ENCODE measurements at regions not wholly inside any gene's neighbourhood (a gene's known extent, or its start where the extent isn't known, plus 50 kb on each side); places are given as distances from the start of the nearest gene placed in this dataset.

DNA sequence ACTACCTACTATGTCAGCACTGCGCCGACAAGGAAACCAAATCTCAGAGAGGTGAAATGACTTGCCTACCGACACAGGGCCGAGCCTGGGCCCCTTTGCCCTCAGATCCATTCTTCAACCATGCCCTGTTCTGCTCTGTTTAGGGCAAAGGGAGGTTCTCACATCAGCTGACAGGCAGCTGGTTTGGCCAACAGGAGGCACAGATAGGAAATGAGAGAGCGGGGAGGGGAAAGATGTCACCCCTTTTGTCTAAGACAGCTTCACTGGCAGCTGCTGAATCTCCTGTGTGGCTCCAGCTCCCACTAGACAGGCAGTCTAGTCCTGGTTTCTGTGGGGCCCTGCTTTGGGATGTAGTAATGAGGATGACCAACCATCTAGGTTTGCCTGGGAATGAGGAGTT lies 158.7 kb downstream of the TMEM200A start:
- TF ChIP-seq, protein P1, sequence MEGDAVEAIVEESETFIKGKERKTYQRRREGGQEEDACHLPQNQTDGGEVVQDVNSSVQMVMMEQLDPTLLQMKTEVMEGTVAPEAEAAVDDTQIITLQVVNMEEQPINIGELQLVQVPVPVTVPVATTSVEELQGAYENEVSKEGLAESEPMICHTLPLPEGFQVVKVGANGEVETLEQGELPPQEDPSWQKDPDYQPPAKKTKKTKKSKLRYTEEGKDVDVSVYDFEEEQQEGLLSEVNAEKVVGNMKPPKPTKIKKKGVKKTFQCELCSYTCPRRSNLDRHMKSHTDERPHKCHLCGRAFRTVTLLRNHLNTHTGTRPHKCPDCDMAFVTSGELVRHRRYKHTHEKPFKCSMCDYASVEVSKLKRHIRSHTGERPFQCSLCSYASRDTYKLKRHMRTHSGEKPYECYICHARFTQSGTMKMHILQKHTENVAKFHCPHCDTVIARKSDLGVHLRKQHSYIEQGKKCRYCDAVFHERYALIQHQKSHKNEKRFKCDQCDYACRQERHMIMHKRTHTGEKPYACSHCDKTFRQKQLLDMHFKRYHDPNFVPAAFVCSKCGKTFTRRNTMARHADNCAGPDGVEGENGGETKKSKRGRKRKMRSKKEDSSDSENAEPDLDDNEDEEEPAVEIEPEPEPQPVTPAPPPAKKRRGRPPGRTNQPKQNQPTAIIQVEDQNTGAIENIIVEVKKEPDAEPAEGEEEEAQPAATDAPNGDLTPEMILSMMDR (IDR thresholded peaks at IDR 0.05; ENCODE audit: insufficient read depth, low read depth, low read length), result no peak
- no peak overlapping the region for H3K4me3 ChIP-seq (ENCODE audit: low read depth, low read length)
- no peak for DNase-seq (ENCODE audit: low read depth)

DNA sequence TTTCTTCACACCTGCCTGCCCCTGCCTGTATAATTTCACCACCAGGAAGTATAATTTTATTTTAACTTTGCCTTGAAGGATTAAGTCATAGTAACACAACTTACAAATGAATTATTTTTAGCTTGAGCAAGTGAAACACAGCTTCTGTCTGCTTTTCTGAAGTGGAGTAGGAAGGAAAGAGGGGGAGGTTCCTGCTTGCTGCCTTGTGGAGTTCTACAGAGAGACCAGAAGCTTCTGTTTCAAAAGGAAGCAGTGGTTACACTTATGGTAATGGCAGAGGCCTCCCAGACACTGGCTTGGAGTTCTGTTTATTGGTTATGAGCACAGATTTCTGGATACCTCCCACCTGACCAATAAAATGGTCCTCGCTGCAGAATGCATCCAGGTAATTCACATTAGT lies 159.6 kb downstream of the TMEM200A start:
- H3K4me3 ChIP-seq (ENCODE audit: low read depth, low read length), result no peak overlapping the region
- DNase-seq (ENCODE audit: low read depth), result no peak
- TF ChIP-seq, protein P1 (IDR thresholded peaks at IDR 0.05; ENCODE audit: insufficient read depth, low read depth, low read length), result no peak

DNA sequence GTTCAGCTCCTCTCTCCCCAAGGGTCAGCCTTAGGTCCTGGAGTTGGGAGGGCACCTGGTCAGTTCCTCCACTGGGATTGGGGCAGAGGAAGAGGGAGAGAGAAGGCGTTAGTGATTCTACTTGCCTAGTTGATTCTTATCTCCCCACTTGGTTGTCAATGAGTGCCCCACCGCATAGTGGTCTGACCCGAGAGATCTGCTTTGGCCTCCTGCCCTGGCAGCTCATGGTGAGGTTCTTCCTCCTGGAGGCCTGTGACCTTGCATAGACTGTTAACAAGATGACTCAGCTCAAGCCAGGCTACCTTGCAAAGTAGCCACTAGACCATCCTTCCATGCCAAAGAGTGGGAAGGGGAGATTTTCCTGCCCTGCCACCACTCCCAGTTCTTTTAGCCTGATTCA lies 160.6 kb downstream of the TMEM200A start:
- no peak overlapping the region for H3K4me3 ChIP-seq (ENCODE audit: low read depth, low read length)
- DNase-seq (ENCODE audit: low read depth), result no peak
- TF ChIP-seq, protein P1 (IDR thresholded peaks at IDR 0.05; ENCODE audit: insufficient read depth, low read depth, low read length), result no peak

DNA sequence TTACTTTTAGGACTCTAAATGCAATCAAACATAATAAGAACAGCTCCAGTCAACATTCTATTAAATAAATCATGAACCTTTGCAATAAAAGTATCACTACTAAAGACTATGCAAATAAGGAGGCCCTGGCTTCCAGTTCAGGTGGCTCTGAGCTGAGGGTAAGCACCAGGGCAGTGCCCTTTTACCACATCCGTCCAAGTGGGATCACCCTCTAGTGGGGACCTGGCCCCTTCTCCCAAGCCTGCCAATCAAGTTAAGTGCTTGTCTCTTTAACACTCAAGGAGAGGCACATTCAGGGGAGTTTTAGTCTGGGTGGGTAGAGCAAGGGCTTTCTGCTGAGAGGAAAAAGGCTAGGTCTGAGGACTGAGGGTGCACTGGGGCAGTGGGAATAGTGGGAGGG lies 161.4 kb downstream of the TMEM200A start:
- H3K4me3 ChIP-seq (ENCODE audit: low read depth, low read length), result no peak overlapping the region
- no peak for DNase-seq (ENCODE audit: low read depth)
- TF ChIP-seq, protein P1 (IDR thresholded peaks at IDR 0.05; ENCODE audit: insufficient read depth, low read depth, low read length), result no peak

DNA sequence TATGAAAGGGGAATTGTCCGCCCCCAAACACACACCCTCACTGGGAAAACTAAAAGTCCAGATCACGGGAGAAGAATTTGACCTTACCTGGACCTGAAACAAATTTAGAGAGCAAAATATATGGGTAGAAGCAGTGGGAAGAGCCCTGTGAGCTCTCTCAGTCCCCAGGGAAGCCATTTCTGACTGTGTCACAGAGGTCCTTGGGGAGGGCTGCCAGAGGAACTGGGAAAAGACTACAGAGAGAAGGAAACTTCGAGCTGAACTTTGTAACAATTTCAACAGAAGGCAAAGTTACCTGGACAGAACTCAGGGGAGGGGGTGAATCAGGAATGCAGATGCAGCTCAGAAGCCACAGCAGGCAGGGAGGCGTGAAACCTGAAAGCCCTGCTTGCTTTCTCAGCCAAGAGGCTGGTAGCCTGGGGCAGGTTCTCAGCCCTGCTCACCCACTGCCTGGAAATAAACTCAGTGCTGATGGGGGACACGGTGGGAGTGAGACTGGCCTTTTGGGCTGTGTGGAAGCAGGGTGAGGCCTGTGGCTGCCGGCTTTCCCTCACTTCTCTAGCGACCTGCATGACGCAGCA lies 163.8 kb downstream of the TMEM200A start:
- no peak overlapping the region for H3K4me3 ChIP-seq (ENCODE audit: low read depth, low read length)
- TF ChIP-seq, protein P1 (IDR thresholded peaks at IDR 0.05; ENCODE audit: insufficient read depth, low read depth, low read length), result no peak

DNA sequence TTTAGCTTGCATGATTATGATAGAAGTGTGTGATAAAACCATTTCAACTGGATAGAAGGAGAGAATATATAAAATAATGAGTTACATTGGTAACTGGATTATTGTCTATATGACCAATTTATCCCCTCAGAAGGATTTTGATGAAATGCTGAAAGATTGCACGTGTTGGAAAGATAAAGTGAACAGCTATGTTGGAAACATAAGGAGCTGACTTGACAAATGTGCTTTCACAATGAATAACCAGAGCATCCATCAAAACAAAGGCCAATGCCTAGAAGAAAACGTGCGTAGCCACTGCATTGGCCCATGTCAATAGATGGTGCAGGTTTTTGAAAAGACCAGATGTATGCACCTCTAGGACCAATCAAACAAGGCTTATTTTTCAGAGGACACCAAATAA lies 168.8 kb downstream of the TMEM200A start:
- TF ChIP-seq, protein P1 (IDR thresholded peaks at IDR 0.05; ENCODE audit: insufficient read depth, low read depth, low read length), result no peak
- no peak for DNase-seq (ENCODE audit: low read depth)
- no peak overlapping the region for H3K4me3 ChIP-seq (ENCODE audit: low read depth, low read length)

More for the DNA sequence above, 163.8 kb downstream of the TMEM200A start:
- DNase-seq (ENCODE audit: low read depth), result no peak

DNA sequence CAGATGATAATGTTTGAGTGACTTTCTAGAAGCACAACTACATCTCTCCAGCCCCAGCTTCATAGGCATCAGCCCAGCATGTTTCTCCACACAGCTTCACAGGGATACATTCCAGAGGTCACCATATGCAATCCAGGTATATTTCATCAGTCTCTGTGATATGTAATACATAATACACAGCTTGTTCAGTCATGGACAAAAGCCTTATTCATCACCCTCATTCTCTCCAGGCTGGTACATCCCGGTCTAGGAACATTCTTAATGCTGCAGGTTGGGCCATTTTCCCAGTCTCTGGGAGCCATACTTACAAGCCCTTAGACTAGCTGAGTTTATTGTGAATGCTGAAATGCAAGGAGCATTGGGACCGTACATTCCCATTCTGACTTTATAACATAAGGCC lies 169.4 kb downstream of the TMEM200A start:
- DNase-seq (ENCODE audit: low read depth), result no peak
- TF ChIP-seq, protein P1 (IDR thresholded peaks at IDR 0.05; ENCODE audit: insufficient read depth, low read depth, low read length), result no peak
- H3K4me3 ChIP-seq (ENCODE audit: low read depth, low read length), result no peak overlapping the region
